Stimulated activated CD4-positive, alpha-beta T cell treated with anti-CD3 and anti-CD28 coated beads, Interleukin-12 subunit alpha, Interleukin-12 subunit beta, amount 100 ng/mL, for 24 hours (primary cell): ENCODE measurements at regions not wholly inside any gene's neighbourhood (a gene's known extent, or its start where the extent isn't known, plus 50 kb on each side); places are given as distances from the start of the nearest gene placed in this dataset.
"Not testable (repeated sequence)": the region's sequence is repeated elsewhere in the genome, so short reads cannot be mapped to it uniquely, and the experiment has no call there.

Experiments
- DNase-seq, 2 experiments: peaks; one replicate each; pipeline ENCODE4 v3.0.0-alpha.2; 2020; ENCODE audit warnings: low read depth in 2 of 2

- DNase-seq, result no peak
Observed at GRCh38 chr5:117801583-117801982, 1186.8 kb downstream of the DTWD2 start.

GRCh38 chr5:117800261-117800660 is 1188.1 kb downstream of the DTWD2 start:
- DNase-seq, result no peak

GRCh38 chr5:117794847-117795246 is 1193.5 kb downstream of the DTWD2 start:
- no peak for DNase-seq

GRCh38 chr5:117793963-117794362 is 1194.4 kb downstream of the DTWD2 start:
- DNase-seq, result no peak

GRCh38 chr5:117792476-117792875 is 1195.9 kb downstream of the DTWD2 start:
- no peak for DNase-seq

- no peak for DNase-seq
Observed at GRCh38 chr5:117788596-117788995, 1199.8 kb downstream of the DTWD2 start.

- no peak for DNase-seq
Observed at GRCh38 chr5:117779171-117779570, 1204.5 kb upstream of the SEMA6A start.

GRCh38 chr5:117776977-117777376 is 1202.4 kb upstream of the SEMA6A start:
- DNase-seq, result no peak

GRCh38 chr5:117769877-117770276 is 1195.3 kb upstream of the SEMA6A start:
- no peak for DNase-seq

GRCh38 chr5:117763271-117763670 is 1188.6 kb upstream of the SEMA6A start:
- DNase-seq, result no peak

- no peak for DNase-seq
Observed at GRCh38 chr5:117761186-117761585, 1186.6 kb upstream of the SEMA6A start.

GRCh38 chr5:117759849-117760499 is 1185.4 kb upstream of the SEMA6A start:
- no peak for DNase-seq

- DNase-seq, result no peak
Observed at GRCh38 chr5:117752403-117752802, 1177.8 kb upstream of the SEMA6A start.

GRCh38 chr5:117748336-117748735 is 1173.7 kb upstream of the SEMA6A start:
- no peak for DNase-seq

- no peak for DNase-seq
Observed at GRCh38 chr5:117743337-117743736, 1168.7 kb upstream of the SEMA6A start.

GRCh38 chr5:117741655-117742206 is 1167.1 kb upstream of the SEMA6A start:
- no peak for DNase-seq

GRCh38 chr5:117740268-117740667 is 1165.6 kb upstream of the SEMA6A start:
- no peak for DNase-seq

GRCh38 chr5:117738571-117738970 is 1163.9 kb upstream of the SEMA6A start:
- DNase-seq, result no peak

GRCh38 chr5:117736698-117737097 is 1162.1 kb upstream of the SEMA6A start:
- no peak for DNase-seq

GRCh38 chr5:117734056-117734455 is 1159.4 kb upstream of the SEMA6A start:
- no peak for DNase-seq

GRCh38 chr5:117733051-117733450 is 1158.4 kb upstream of the SEMA6A start:
- DNase-seq, result no peak

- DNase-seq, result no peak
Observed at GRCh38 chr5:117732264-117732663, 1157.6 kb upstream of the SEMA6A start.

GRCh38 chr5:117731446-117731845 is 1156.8 kb upstream of the SEMA6A start:
- no peak for DNase-seq

GRCh38 chr5:117720784-117721183 is 1146.2 kb upstream of the SEMA6A start:
- DNase-seq, result not testable (repeated sequence)
